ENCODE measurements at regions not wholly inside any gene's neighbourhood (a gene's known extent, or its start where the extent isn't known, plus 50 kb on each side); places are given as distances from the start of the nearest gene placed in this dataset.

- Histone ChIP-seq H3K4me1 (ENCODE audit: control insufficient read depth in 2 of 3, insufficient read depth in 2 of 3, low read depth in 1 of 3, low read length in 3 of 3) (no peaks in the 10 kb centered on the region), H3K9me3 (ENCODE audit: control insufficient read depth in 2 of 3, insufficient read depth in 1 of 3, low read length in 3 of 3) (no peaks in the 10 kb centered on the region), H3K36me3 (ENCODE audit: control insufficient read depth in 2 of 3, insufficient read depth in 3 of 3, low read length in 3 of 3) (no peaks in the 10 kb centered on the region), H3K9ac (ENCODE audit: low read length in 3 of 3) (no peak overlapping the region), H3K4me3 (ENCODE audit: low read length in 3 of 3) (no peak overlapping the region), H3K27ac (ENCODE audit: low read depth in 2 of 2, low read length in 2 of 2) (no peak overlapping the region), H3K27me3 (ENCODE audit: control insufficient read depth, insufficient read depth, low read length) (no peaks in the 10 kb centered on the region)
- intact Hi-C loops (cut with DNase I) = no loop called here
- FAIRE-seq (no peak), DNase-seq (no peak)
- TF ChIP-seq CTCF (IDR thresholded peaks at IDR 0.05; ENCODE audit: borderline replicate concordance, extremely low read depth, insufficient read depth) = no peak
Observed at GRCh38 chr9:106713206-106713605, 149.8 kb upstream of the ZNF462 start.

GRCh38 chr9:106716820-106717219 is 146.1 kb upstream of the ZNF462 start:
- Histone ChIP-seq H3K4me1 (ENCODE audit: control insufficient read depth in 2 of 3, insufficient read depth in 2 of 3, low read depth in 1 of 3, low read length in 3 of 3) (no peaks in the 10 kb centered on the region), H3K27ac (ENCODE audit: low read depth in 2 of 2, low read length in 2 of 2) (no peak overlapping the region), H3K4me3 (ENCODE audit: low read length in 3 of 3) (no peak overlapping the region), H3K9ac (ENCODE audit: low read length in 3 of 3) (no peak overlapping the region), H3K27me3 (ENCODE audit: control insufficient read depth, insufficient read depth, low read length) (no peaks in the 10 kb centered on the region), H3K36me3 (ENCODE audit: control insufficient read depth in 2 of 3, insufficient read depth in 3 of 3, low read length in 3 of 3) (no peaks in the 10 kb centered on the region), H3K9me3 (ENCODE audit: control insufficient read depth in 2 of 3, insufficient read depth in 1 of 3, low read length in 3 of 3) (no peaks in the 10 kb centered on the region)
- intact Hi-C loops (cut with DNase I) = no loop called here
- TF ChIP-seq CTCF (IDR thresholded peaks at IDR 0.05; ENCODE audit: borderline replicate concordance, extremely low read depth, insufficient read depth) = no peak
- DNase-seq (no peak), FAIRE-seq (peak; percentile 8)

GRCh38 chr9:106717686-106718085 is 145.3 kb upstream of the ZNF462 start:
- Histone ChIP-seq H3K4me1 (ENCODE audit: control insufficient read depth in 2 of 3, insufficient read depth in 2 of 3, low read depth in 1 of 3, low read length in 3 of 3) (no peaks in the 10 kb centered on the region), H3K27ac (ENCODE audit: low read depth in 2 of 2, low read length in 2 of 2) (no peak overlapping the region), H3K4me3 (ENCODE audit: low read length in 3 of 3) (no peak overlapping the region), H3K27me3 (ENCODE audit: control insufficient read depth, insufficient read depth, low read length) (no peaks in the 10 kb centered on the region), H3K9me3 (ENCODE audit: control insufficient read depth in 2 of 3, insufficient read depth in 1 of 3, low read length in 3 of 3) (no peaks in the 10 kb centered on the region), H3K36me3 (ENCODE audit: control insufficient read depth in 2 of 3, insufficient read depth in 3 of 3, low read length in 3 of 3) (no peaks in the 10 kb centered on the region), H3K9ac (ENCODE audit: low read length in 3 of 3) (no peak overlapping the region)
- peak in 2 of 5 donors; percentile 12 to 29 for DNase-seq
- TF ChIP-seq CTCF (IDR thresholded peaks at IDR 0.05; ENCODE audit: borderline replicate concordance, extremely low read depth, insufficient read depth) = peak; percentile 14
- intact Hi-C loops (cut with DNase I) = no loop called here
- no peak for FAIRE-seq

GRCh38 chr9:106718936-106719335 is 144.0 kb upstream of the ZNF462 start:
- Histone ChIP-seq H3K9ac (ENCODE audit: low read length in 3 of 3) (no peak overlapping the region), H3K27me3 (ENCODE audit: control insufficient read depth, insufficient read depth, low read length) (no peaks in the 10 kb centered on the region), H3K27ac (ENCODE audit: low read depth in 2 of 2, low read length in 2 of 2) (no peak overlapping the region), H3K4me1 (ENCODE audit: control insufficient read depth in 2 of 3, insufficient read depth in 2 of 3, low read depth in 1 of 3, low read length in 3 of 3) (no peaks in the 10 kb centered on the region), H3K9me3 (ENCODE audit: control insufficient read depth in 2 of 3, insufficient read depth in 1 of 3, low read length in 3 of 3) (no peaks in the 10 kb centered on the region), H3K36me3 (ENCODE audit: control insufficient read depth in 2 of 3, insufficient read depth in 3 of 3, low read length in 3 of 3) (no peaks in the 10 kb centered on the region), H3K4me3 (ENCODE audit: low read length in 3 of 3) (no peak overlapping the region)
- FAIRE-seq (no peak), DNase-seq (no peak)
- intact Hi-C loops (cut with DNase I) = no loop called here
- TF ChIP-seq CTCF (IDR thresholded peaks at IDR 0.05; ENCODE audit: borderline replicate concordance, extremely low read depth, insufficient read depth) = no peak

All from kidney (tissue), 13 donors.